B cell (primary cell): ENCODE measurements at regions not wholly inside any gene's neighbourhood (a gene's known extent, or its start where the extent isn't known, plus 50 kb on each side); places are given as distances from the start of the nearest gene placed in this dataset.

Experiments used
- EZH2 ChIP-seq: IDR thresholded peaks from 2 replicates; pipeline ENCODE4 v1.6.1; 2012; ENCODE audit warnings: borderline replicate concordance, low read depth, mild to moderate bottlenecking, moderate library complexity, low read length; ENCODE audit not compliant: insufficient read depth, poor library complexity, severe bottlenecking
- TF ChIP-seq, protein P1 (sequence below): fragments of 200-600 bp; IDR thresholded peaks from one replicate; pipeline ENCODE4 v1.8.0; 2022; ENCODE audit warnings: antibody characterized with exemption, mild to moderate bottlenecking

DNA sequence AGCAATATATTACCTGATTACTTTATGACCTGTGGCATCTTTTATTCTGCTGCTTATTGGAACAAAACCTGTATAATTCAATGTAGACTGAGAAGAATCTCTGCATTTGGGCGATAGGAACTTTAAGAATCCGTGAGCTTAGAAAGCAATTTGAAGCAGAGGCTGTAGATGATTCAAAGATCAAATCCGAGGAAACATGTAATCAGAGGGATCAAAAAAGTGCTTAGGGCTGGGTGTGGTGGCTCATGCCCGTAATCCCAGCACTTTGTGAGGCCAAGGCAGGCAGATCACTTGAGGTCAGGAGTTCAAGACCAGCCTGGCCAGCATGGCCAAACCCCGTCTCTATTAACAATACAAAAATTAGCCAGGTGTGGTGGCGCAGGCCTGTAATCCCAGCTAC is 198.4 kb downstream of the MTX2 start:
- TF ChIP-seq, protein P1, sequence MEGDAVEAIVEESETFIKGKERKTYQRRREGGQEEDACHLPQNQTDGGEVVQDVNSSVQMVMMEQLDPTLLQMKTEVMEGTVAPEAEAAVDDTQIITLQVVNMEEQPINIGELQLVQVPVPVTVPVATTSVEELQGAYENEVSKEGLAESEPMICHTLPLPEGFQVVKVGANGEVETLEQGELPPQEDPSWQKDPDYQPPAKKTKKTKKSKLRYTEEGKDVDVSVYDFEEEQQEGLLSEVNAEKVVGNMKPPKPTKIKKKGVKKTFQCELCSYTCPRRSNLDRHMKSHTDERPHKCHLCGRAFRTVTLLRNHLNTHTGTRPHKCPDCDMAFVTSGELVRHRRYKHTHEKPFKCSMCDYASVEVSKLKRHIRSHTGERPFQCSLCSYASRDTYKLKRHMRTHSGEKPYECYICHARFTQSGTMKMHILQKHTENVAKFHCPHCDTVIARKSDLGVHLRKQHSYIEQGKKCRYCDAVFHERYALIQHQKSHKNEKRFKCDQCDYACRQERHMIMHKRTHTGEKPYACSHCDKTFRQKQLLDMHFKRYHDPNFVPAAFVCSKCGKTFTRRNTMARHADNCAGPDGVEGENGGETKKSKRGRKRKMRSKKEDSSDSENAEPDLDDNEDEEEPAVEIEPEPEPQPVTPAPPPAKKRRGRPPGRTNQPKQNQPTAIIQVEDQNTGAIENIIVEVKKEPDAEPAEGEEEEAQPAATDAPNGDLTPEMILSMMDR: no peak
- no peak for TF ChIP-seq EZH2
